GM21447 (cell line): ENCODE measurements at regions not wholly inside any gene's neighbourhood (a gene's known extent, or its start where the extent isn't known, plus 50 kb on each side); places are given as distances from the start of the nearest gene placed in this dataset.

Experiments used
- ATAC-seq: cut with Tn5 transposase; IDR thresholded peaks from one replicate; pipeline ENCODE4 v1.9.1; 2021; ENCODE audit not compliant: unreplicated experiment

DNA sequence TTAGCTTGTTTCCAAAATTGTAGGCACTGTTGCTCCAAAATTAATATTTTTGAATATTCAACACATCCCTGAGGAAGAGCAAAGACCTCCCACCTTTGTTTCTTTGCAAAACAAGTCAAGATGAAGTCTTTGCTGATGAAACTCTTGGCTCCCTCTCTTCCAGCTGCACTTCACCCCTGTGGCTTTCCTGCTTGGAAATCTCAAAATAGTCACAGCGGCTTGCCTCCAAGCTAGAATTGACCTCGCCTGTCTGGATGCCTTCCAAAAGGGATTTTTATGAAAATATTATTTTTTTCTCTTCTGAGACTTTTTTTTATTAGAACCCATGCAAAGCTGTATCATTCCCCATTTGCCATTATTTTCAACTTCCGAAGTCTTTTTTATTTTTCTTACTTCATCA lies 71.1 kb upstream of the MROH9 start:
- no peak for ATAC-seq

DNA sequence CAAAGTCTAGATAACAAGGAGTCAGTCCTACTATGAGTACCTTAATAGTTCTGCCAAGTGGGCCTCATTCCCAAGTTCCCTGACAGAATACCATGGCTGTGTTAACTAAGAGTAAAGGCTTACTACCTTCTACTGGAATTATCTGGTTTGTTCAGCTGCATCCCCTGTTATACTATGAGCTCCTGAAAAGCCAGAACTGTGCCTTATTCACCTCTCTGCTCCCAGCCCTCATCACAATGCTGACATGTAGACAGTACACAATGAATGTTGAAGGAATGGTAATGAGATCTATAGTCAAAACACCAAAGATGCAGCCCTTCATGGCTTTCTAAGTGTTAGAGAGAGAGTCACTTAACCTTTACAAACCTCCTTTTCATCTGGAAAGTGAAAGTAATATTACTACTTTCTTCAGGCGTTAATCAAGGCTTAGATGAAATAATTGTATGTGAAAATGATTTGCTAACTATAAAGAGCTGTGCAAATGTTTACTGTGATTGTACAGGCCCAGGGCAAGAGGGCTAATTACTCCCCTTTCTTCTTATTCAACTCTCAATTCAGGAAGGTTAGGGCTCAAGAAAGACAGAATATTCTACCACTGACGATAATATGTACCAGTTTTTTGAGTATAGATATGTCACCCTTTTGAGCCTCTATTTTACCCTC lies 70.3 kb upstream of the MROH9 start:
- ATAC-seq = no peak

DNA sequence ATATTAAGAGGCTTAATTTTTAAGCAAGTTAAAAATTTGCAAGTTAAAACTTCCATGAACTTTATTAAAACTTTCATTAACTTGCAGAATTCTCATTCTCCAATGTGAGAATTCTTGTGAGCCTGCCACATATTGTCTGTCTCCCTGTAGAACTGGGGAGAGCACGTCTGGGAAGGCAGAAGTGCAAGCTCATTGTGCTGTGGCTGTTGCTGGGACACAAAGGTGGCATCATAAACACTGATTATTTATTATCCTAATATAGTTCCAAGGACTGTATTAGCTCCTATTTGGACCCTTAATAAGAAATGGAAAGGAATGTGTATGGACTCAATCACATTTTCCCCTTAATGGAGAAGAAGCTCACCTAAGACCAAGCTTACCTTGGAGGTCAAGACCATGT lies 68.7 kb upstream of the MROH9 start:
- ATAC-seq = no peak

DNA sequence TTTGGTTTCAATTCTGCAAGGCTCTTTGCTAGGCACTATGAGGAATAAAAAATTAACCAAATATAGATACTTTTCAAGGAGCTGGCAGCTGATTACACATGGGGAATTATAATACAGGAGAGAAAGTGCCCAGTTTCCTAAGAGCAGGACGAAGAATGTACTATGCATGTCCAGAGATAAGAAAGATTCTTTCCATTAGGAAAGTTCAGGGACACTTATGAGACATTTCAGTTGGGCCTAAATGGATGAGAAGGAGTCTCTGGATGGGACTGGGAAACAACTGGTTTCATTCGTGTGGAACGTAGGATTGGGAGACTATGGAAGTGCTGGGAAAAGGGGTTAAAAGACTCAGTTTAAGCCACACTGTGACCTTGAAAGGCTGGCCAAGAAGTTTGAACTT lies 63.5 kb upstream of the MROH9 start:
- no peak for ATAC-seq

DNA sequence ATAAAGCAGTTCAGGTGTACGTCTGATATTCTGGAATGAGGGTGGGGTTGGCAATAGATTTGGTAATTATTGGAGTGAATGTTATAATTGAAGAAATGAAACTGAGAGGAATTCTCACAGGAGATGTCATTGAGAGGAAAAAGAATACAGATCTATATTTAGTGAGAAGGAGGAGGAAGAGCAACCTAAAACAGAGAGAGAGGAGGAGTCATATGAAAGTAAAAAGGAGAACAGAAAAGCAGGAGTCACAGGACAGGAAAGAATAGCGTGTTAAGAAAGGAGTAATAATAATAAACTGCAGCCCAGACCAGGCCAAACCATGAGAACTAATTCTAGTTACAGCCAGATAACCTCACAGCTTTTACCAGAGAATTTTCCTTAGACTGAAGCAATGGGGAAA lies 62.7 kb upstream of the MROH9 start:
- ATAC-seq = peak; percentile 94

DNA sequence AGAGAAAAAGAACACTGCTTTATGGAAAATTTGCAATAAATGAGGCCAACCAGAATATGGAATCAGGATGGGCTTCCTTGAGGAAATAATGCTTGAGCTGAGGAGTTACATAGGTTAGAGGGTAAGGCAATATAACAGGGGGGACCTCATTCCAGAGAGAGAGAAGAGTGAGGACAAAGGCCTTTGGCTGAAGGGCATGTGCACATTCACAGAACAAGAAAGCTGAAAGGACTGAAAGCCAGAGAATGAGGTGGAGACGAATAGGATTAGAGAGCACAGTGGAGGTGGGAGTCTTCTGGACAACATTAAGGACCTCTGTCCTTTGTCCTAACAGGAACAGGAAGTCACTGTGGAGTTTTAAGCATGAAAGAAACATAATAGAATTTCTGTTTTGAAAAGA lies 60.7 kb upstream of the MROH9 start:
- ATAC-seq = no peak

DNA sequence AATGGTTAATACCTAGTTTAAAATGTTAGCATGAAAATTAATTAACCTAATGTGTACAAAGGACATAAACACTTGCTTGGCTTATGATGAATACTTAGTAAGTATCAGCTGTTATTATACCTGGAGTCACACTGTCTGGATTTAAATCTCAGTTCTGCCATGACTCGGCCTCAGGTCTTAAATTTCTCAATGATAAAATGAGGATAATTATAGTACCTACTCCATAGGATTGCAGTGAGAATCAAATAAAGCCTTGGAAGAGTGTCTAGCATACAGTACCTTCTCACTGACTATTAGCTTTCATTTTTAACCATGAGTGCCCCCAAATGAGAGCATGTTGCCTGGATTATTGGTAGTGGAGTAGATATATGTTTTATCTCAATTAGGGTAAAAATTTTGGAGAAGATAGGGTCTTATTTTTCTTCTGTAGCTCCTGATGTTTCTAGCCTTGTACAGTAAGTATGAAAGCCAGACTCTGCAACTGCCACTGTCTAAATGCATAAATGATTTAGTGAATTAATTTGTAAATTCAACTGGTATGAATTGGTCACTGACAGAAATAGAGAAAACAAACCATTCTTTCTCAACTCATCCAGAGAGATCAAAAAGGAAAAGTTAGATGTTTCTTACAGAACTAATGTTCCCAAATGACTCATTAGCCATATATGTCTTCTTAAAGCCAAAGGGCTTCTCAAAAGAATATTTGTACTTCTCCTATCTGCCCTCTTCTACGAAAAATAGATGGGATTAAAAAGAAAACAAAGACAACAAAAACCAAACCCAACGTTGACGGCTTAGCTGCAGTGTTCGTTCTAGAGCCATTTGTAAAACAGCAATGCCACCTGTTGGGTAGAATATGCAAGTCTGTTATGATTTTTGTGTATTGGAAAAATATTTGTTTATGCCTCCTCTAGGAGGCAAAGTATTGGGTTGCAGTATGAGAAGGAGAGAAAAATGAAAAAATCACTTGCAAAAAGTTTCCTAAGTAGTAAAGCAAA lies 53.8 kb upstream of the MROH9 start:
- ATAC-seq = no peak
